Endothelial cell of umbilical vein (primary cell): ENCODE measurements at regions not wholly inside any gene's neighbourhood (a gene's known extent, or its start where the extent isn't known, plus 50 kb on each side); places are given as distances from the start of the nearest gene placed in this dataset.

Experiments used
- BruUV-seq: library from RNA; stranded (reverse); fragments of 400-500 nt; replicated peaks from 2 replicates; lab custom pipeline; 2021; lab: Mats Ljungman, UMichigan
- CTCF ChIA-PET: fragments of 300-600, 350-600 bp; sonication (Branson Sonifier 250); formaldehyde crosslinking; loops from one replicate; lab custom pipeline; 2021; ENCODE audit warnings: antibody characterized with exemption, inconsistent platforms; lab: Charles Lee
- POLR2A ChIA-PET: fragments of 300-600, 350-600 bp; sonication (Branson Sonifier 250); formaldehyde crosslinking; loops from one replicate; lab custom pipeline; 2021; ENCODE audit warnings: antibody characterized with exemption, inconsistent platforms; lab: Charles Lee
- DNase-seq: peaks from one replicate; pipeline ENCODE4 v3.0.0-alpha.2; 2011; ENCODE audit warnings: low read depth, low spot score
- FAIRE-seq: peaks from 2 replicates; lab custom pipeline; 2011; peaks lifted over from hg19 to GRCh38; lab: Jason Lieb, UNC
- H2AFZ ChIP-seq: 2 replicates; pipeline ENCODE4 v1.6.0; 2012; ENCODE audit warnings: low read depth, low read length, control low read depth, inconsistent platforms
- H3K27ac ChIP-seq: 2 replicates; pipeline ENCODE4 v1.5.1; 2011; ENCODE audit warnings: low read depth, mild to moderate bottlenecking, control low read depth, low read length, moderate library complexity; ENCODE audit not compliant: insufficient read depth
- H3K27me3 ChIP-seq, 2 experiments: 2 replicates each; pipeline versions ENCODE4 v1.6.0 to v1.6.1; 2011; ENCODE audit warnings: low read length in 2 of 2, mixed read lengths in 1 of 2; ENCODE audit not compliant: control insufficient read depth in 2 of 2, insufficient read depth in 2 of 2
- H3K36me3 ChIP-seq, 2 experiments: 2 replicates in 1 of 2; 3 replicates in 1 of 2; pipeline ENCODE4 v1.5.1; 2011; ENCODE audit warnings: low read length in 2 of 2, mild to moderate bottlenecking in 1 of 2, moderate library complexity in 1 of 2; ENCODE audit not compliant: control insufficient read depth in 2 of 2, insufficient read depth in 2 of 2; ENCODE audit errors: extremely low read depth in 1 of 2
- H3K4me1 ChIP-seq: 3 replicates; pipeline ENCODE4 v1.5.1; 2011; ENCODE audit warnings: mild to moderate bottlenecking, low read length; ENCODE audit not compliant: control insufficient read depth, insufficient read depth; ENCODE audit errors: extremely low read depth
- H3K4me2 ChIP-seq: 2 replicates; pipeline ENCODE4 v1.6.1; 2011; ENCODE audit warnings: low read length, control low read depth, mixed read lengths; ENCODE audit not compliant: insufficient read depth
- H3K4me3 ChIP-seq, 3 experiments: fragments of 200-600 bp in 1 of 3; sonication (generic), shearing (Covaris generic) in 1 of 3; replicated peaks in 1 of 3; 2 replicates each; pipeline ENCODE4 v1.5.1; 2011 to 2016; ENCODE audit warnings: control low read depth in 3 of 3, low read length in 3 of 3, mild to moderate bottlenecking in 2 of 3, inconsistent platforms in 1 of 3, low read depth in 1 of 3, moderate library complexity in 1 of 3; ENCODE audit not compliant: insufficient read depth in 1 of 3
- H3K79me2 ChIP-seq: 2 replicates; pipeline ENCODE4 v1.6.0; 2012; ENCODE audit warnings: low read length, inconsistent platforms; ENCODE audit not compliant: control insufficient read depth, insufficient read depth
- H3K9ac ChIP-seq: replicated peaks from 2 replicates; pipeline ENCODE3; 2011; ENCODE audit warnings: low read length, control low read depth; ENCODE audit not compliant: insufficient read depth; ENCODE audit errors: extremely low read depth
- H3K9me1 ChIP-seq: replicated peaks from 3 replicates; pipeline ENCODE4 v1.6.0; 2011; ENCODE audit warnings: mild to moderate bottlenecking, low read length; ENCODE audit not compliant: control insufficient read depth, insufficient read depth; ENCODE audit errors: extremely low read depth
- H3K9me3 ChIP-seq: replicated peaks from 2 replicates; pipeline ENCODE4 v1.5.1; 2012; ENCODE audit warnings: low read length, inconsistent platforms; ENCODE audit not compliant: control insufficient read depth, insufficient read depth
- H4K20me1 ChIP-seq: replicated peaks from 2 replicates; pipeline ENCODE3; 2011; ENCODE audit warnings: mild to moderate bottlenecking, low read length; ENCODE audit not compliant: control insufficient read depth, insufficient read depth; ENCODE audit errors: extremely low read depth
- EZH2 ChIP-seq: IDR thresholded peaks from 2 replicates; pipeline ENCODE4 v1.6.1; 2012; ENCODE audit warnings: borderline replicate concordance, low read depth, mild to moderate bottlenecking, moderate library complexity, low read length, inconsistent platforms; ENCODE audit not compliant: severe bottlenecking
- FOS ChIP-seq: IDR thresholded peaks from 2 replicates; pipeline ENCODE4 v1.6.1; 2011; ENCODE audit warnings: mild to moderate bottlenecking, low read length, moderate library complexity, borderline replicate concordance; ENCODE audit not compliant: insufficient read depth
- GATA2 ChIP-seq: IDR thresholded peaks from 2 replicates; pipeline ENCODE4 v1.7.0; 2011; ENCODE audit warnings: low read depth, mild to moderate bottlenecking, moderate library complexity, mixed read lengths, low read length; ENCODE audit not compliant: insufficient read length, insufficient read depth
- JUN ChIP-seq: IDR thresholded peaks from 2 replicates; pipeline ENCODE4 v1.6.1; 2011; ENCODE audit warnings: borderline replicate concordance, low read depth; ENCODE audit not compliant: insufficient read length, insufficient read depth
- MYC ChIP-seq: IDR thresholded peaks from one replicate; pipeline ENCODE4 v1.6.1; 2011; ENCODE audit warnings: mild to moderate bottlenecking, low read depth, low read length
- POLR2AphosphoS5 ChIP-seq: IDR thresholded peaks from 2 replicates; pipeline ENCODE4 v1.6.1; 2012; ENCODE audit warnings: low read depth, mild to moderate bottlenecking, control low read depth, low read length, moderate library complexity; ENCODE audit not compliant: insufficient read depth
- dilution Hi-C: fragments of 300-500 bp; cut with MboI; formaldehyde crosslinking; loops from one replicate; pipeline ENCODE4 v1.15.0; 2019; ENCODE audit warnings: low sequenced_read_pairs; ENCODE audit not compliant: extremely low pct_ligation_motif_present
- intact Hi-C: fragments of 100-400 bp; cut with micrococcal nuclease; formaldehyde crosslinking; loops from one replicate; pipeline ENCODE4 v1.10.0; 2022
- TF ChIP-seq, protein P1 (sequence below), 2 donors: IDR thresholded peaks; 1 replicate in 1 of 2; 2 replicates in 1 of 2; pipeline ENCODE4 v1.5.1; 2011; ENCODE audit warnings: low read length in 2 of 2, mild to moderate bottlenecking in 2 of 2, moderate library complexity in 2 of 2, control low read depth in 1 of 2, inconsistent platforms in 1 of 2, low read depth in 1 of 2; ENCODE audit not compliant: insufficient read depth in 1 of 2; ENCODE audit errors: extremely low read depth in 1 of 2
- TF ChIP-seq, protein P2 (sequence below): IDR thresholded peaks from 2 replicates; pipeline ENCODE4 v1.6.1; 2011; ENCODE audit not compliant: insufficient read depth, insufficient read length

DNA sequence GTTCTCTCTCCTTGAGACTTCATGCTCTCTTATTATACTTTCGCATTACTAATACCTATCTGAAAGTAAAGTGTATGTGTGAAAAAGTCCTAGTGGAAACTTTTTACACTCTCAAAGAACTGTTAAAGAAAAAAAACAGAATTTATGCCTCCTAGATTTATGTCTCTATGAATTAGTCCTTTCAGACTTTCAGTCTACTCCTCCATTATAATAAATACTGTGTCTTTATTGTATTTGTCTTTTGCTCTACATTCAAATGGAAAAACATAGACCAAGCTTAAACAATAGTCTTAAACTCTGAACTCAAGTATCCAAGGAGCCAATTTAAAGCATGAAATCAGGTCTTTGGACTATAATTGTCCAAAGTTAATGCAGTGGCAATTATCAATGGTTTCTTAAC is 1449.0 kb downstream of the PLA2G4A start:
- FAIRE-seq (no peak), DNase-seq (no peak)
- no peak overlapping the region for H3K9ac ChIP-seq
- H3K4me3 ChIP-seq, result no peak overlapping the region
- POLR2A ChIA-PET, result no interaction called here
- no TSS peak for BruUV-seq
- no peaks in the 10 kb centered on the region for H3K9me3 ChIP-seq
- no peaks in the 10 kb centered on the region for H4K20me1 ChIP-seq
- H3K9me1 ChIP-seq, result no peaks in the 10 kb centered on the region
- no peak overlapping the region for H3K4me2 ChIP-seq
- CTCF ChIA-PET, result no interaction called here
- H3K27ac ChIP-seq, result no peak overlapping the region
- no peaks in the 10 kb centered on the region for H3K36me3 ChIP-seq
- H3K4me1 ChIP-seq, result no peaks in the 10 kb centered on the region
- H3K79me2 ChIP-seq, result no peaks in the 10 kb centered on the region
- TF ChIP-seq, protein P1, sequence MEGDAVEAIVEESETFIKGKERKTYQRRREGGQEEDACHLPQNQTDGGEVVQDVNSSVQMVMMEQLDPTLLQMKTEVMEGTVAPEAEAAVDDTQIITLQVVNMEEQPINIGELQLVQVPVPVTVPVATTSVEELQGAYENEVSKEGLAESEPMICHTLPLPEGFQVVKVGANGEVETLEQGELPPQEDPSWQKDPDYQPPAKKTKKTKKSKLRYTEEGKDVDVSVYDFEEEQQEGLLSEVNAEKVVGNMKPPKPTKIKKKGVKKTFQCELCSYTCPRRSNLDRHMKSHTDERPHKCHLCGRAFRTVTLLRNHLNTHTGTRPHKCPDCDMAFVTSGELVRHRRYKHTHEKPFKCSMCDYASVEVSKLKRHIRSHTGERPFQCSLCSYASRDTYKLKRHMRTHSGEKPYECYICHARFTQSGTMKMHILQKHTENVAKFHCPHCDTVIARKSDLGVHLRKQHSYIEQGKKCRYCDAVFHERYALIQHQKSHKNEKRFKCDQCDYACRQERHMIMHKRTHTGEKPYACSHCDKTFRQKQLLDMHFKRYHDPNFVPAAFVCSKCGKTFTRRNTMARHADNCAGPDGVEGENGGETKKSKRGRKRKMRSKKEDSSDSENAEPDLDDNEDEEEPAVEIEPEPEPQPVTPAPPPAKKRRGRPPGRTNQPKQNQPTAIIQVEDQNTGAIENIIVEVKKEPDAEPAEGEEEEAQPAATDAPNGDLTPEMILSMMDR (IDR thresholded peaks at IDR 0.05; ENCODE audit: extremely low read depth in 1 of 2, insufficient read depth in 1 of 2, low read depth in 1 of 2, low read length in 2 of 2), result no peak
- TF ChIP-seq MYC (no peak), EZH2 (no peak), JUN (no peak), POLR2AphosphoS5 (no peak), FOS (no peak), GATA2 (no peak)
- TF ChIP-seq, protein P2, sequence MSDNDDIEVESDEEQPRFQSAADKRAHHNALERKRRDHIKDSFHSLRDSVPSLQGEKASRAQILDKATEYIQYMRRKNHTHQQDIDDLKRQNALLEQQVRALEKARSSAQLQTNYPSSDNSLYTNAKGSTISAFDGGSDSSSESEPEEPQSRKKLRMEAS, result no peak
- intact Hi-C loops, result no loop called here
- no peak overlapping the region for H2AFZ ChIP-seq
- dilution Hi-C loops, result no loop called here
- H3K27me3 ChIP-seq, result no peaks in the 10 kb centered on the region
